Fibroblast of peridontal ligament (primary cell): ENCODE measurements at regions not wholly inside any gene's neighbourhood (a gene's known extent, or its start where the extent isn't known, plus 50 kb on each side); places are given as distances from the start of the nearest gene placed in this dataset.

Experiments
- DNase-seq: peaks from one replicate; pipeline ENCODE4 v3.0.0-alpha.2; 2010; ENCODE audit errors: extremely low read depth

- peak; percentile 22 for DNase-seq
Observed at GRCh38 chr7:85074-85882, 107.1 kb upstream of the FAM20C start.

- no peak for DNase-seq
Observed at GRCh38 chr7:85883-86515, 106.4 kb upstream of the FAM20C start.

- no peak for DNase-seq
Observed at GRCh38 chr7:86629-87028, 105.7 kb upstream of the FAM20C start.

- no peak for DNase-seq
Observed at GRCh38 chr7:87047-87446, 105.3 kb upstream of the FAM20C start.

- DNase-seq, result no peak
Observed at GRCh38 chr7:87671-88070, 104.7 kb upstream of the FAM20C start.

- no peak for DNase-seq
Observed at GRCh38 chr7:88095-88926, 104.1 kb upstream of the FAM20C start.

GRCh38 chr7:88927-89231 is 103.5 kb upstream of the FAM20C start:
- DNase-seq, result no peak

GRCh38 chr7:89232-90019 is 102.9 kb upstream of the FAM20C start:
- DNase-seq, result peak; percentile 92

- peak; percentile 87 for DNase-seq
Observed at GRCh38 chr7:90111-91063, 102.0 kb upstream of the FAM20C start.

- DNase-seq, result no peak
Observed at GRCh38 chr7:91396-92175, 100.8 kb upstream of the FAM20C start.

GRCh38 chr7:92231-92674 is 100.1 kb upstream of the FAM20C start:
- DNase-seq, result no peak

- no peak for DNase-seq
Observed at GRCh38 chr7:92888-93672, 99.3 kb upstream of the FAM20C start.

- DNase-seq, result no peak
Observed at GRCh38 chr7:94251-94801, 98.0 kb upstream of the FAM20C start.

- DNase-seq, result peak; percentile 80
Observed at GRCh38 chr7:95180-95862, 97.0 kb upstream of the FAM20C start.

GRCh38 chr7:95863-96260 is 96.5 kb upstream of the FAM20C start:
- DNase-seq, result no peak

GRCh38 chr7:96861-97260 is 95.5 kb upstream of the FAM20C start:
- no peak for DNase-seq

GRCh38 chr7:97310-97841 is 95.0 kb upstream of the FAM20C start:
- no peak for DNase-seq
